Activated CD8-positive, alpha-beta memory T cell treated with anti-CD3 and anti-CD28 coated beads for 24 hours (primary cell): ENCODE measurements at regions not wholly inside any gene's neighbourhood (a gene's known extent, or its start where the extent isn't known, plus 50 kb on each side); places are given as distances from the start of the nearest gene placed in this dataset.
"Not testable (repeated sequence)": the region's sequence is repeated elsewhere in the genome, so short reads cannot be mapped to it uniquely, and the experiment has no call there.

Experiments
- DNase-seq: peaks from one replicate; pipeline ENCODE4 v3.0.0-alpha.2; 2020

DNA sequence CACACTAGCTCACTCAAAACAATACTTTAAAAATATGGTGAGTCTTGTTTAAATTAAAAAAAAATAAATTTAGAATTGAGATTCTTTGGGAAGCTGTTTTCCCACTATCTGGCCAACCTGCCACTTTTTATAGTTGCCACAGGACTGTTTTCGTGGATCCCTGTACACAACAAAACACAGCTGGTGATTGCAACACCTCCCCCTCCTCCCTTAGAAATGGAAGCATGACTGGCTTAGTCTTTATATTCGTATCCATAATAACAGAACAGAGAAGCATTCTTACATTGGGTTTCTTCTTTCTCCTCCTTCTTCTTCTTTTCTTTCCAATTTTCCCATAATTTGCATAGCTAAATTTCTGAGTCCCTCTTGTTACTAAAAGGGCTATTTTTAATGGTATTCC lies 79.5 kb upstream of the GJB6 start:
- DNase-seq: no peak

DNA sequence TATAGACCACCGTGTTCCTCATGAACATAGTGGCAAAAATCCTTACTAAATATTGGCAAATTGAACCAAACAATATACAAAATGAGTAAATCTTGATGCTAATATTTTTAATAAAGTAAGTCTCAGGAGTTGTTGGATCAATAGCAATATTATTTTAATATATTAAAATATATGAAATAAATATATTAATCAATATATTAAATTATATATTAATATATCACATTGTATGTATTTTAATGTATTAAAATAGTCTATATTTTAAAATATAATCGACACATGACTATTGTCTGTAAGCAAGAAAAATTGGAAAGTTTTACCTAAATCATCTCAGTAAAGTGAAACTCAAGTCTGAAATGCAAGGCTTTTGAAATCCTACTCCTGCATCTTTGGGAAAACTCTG lies 78.9 kb upstream of the GJB6 start:
- no peak for DNase-seq

- no peak for DNase-seq
Measured at GRCh38 chr13:20306039-20306438, 73.9 kb upstream of the GJB6 start.

- DNase-seq: no peak
Measured at GRCh38 chr13:20305587-20305986, 73.5 kb upstream of the GJB6 start.

DNA sequence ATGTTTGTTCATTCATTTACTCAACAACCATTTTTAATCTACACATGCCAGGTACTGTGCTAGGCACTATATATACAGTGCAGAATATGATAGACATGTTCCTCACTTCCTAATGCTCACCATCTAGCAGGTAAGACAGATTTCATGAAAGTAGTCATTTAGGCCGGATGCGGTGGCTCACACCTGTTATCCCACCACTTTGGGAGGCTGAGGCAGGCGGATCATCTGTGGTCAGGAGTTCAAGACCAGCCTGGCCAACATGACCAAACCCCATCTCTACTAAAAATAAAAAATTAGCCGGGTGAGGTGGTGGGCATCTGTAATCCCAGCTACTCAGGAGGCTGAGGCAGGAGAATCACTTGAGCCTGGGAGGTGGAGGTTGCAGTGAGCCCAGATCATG lies 71.9 kb upstream of the GJB6 start:
- not testable (repeated sequence) for DNase-seq

DNA sequence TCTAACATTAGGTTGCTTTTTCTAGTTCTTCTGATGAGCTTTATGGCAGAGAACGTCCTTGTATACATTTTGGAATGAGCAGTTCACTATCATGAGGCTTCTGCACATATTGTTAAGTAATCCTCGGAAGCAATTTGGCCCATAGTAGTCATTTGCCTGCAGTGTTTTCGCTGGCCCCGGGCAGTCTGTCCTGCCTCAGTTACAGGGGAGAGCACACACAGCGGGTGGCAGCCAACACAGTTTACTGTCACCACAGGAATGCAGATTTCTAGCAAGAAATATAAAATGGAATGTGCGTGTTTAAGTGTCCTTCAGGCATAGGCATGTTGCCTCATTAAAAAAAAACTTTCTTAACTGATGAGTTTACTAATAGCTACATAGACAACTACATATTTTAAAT lies 71.5 kb upstream of the GJB6 start:
- no peak for DNase-seq

DNA sequence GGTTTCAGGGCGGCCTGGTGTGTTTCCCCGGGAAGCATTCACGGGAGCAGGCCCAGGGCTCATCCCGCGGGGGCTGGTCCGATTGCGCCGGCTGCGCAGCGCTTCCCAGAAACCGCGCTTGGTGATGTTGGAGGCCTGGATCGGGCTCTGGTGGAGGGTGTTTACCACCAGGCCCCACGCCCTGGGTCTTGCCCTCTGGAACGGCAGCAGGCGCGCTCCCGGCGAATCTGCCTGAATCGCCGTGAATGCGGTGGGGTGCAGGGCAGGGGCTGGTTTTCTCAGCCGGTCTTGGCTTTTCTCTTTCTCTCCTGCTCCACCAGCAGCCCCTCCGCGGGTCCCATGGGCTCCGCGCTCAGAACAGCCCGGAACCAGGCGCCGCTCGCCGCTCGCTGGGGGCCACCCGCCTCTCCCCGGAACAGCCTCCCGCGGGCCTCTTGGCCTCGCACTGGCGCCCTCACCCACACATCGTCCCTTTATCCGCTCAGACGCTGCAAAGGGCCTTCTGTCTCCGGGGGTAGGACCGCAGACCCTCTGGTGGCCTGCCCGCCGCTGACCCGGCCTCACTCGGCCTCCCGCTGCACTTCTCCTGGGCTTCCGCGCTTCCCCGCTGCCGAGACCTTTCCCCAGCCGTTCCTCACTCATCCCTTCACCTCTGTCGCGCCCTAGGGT lies 69.4 kb upstream of the GJB6 start:
- no peak for DNase-seq

- DNase-seq: no peak
Measured at GRCh38 chr13:20301015-20301402, 68.9 kb upstream of the GJB6 start.

GRCh38 chr13:20297181-20297580 lies 65.1 kb upstream of the GJB6 start:
- DNase-seq: no peak

DNA sequence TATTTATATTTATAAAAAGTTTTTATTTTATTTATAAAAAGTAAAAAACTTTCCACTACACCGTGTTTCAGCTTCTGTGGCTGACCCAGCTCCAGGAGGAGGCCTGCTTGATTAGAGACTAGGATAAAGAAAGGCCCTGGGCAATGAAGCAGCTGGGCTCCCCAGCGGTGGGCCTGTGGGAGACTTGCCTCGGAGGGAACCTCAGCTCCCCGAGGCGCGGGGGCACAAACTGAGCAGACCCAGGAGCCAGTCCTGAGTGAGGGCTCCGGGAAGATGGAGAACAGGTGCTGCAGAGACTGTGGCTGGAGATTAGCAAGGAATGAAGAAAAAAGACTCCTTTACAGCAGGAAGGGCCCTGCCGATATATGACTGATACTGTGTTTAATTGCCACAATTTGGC lies 63.8 kb upstream of the GJB6 start:
- DNase-seq: no peak

DNA sequence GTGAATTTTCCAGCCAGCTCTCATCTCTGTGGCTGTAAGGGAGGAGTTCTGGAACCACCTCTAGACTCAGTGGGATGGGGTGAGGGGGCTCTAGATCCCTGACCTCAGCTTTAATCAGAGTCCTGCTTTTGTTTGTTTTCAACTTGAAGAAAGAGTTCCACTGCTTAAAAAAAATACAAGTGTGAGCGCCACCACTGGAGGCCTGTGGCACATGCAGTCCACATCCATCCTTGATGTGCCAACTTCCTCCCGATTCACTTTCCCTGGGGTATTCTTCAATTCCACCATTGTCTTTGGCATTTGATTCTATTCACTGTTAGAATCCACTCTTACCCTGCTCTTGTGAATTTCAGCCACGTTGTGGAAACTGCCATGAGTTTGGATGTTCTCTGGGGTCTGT lies 62.4 kb upstream of the GJB6 start:
- no peak for DNase-seq

DNA sequence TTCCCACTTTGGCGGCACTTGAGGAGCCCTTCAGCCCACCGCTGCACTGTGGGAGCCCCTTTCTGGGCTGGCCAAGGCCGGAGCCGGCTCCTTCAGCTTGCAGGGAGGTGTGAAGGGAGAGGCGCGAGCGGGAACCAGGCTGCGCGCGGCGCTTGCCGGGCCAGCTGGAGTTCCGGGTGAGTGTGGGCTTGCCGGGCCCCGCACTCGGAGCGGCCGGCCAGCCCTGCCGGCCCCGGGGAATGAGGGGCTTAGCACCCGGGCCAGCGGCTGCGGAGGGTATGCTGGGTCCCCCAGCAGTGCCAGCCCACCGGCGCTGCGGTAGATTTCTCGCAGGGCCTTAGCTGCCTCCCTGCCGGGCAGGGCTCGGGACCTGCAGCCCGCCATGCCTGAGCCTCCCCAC lies 60.2 kb upstream of the GJB6 start:
- not testable (repeated sequence) for DNase-seq

DNA sequence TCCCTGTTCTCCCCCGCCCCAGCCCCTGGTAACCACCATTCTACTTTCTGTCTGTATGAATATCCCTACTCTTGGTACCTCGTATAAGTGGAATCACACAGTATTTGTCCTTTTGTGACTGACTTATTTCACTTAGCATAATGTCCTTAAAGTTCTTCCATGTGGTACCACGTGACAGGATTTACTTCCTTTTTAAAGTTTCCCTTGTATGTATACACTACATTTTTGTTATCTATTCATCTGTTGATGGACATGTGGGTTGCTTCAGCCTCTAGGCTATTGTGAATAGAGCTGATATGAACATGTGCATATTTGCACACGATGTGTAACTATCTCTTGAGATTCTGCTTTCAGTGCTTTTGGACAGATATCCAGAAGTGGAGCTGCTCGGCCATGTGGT lies 59.6 kb upstream of the GJB6 start:
- DNase-seq: no peak

GRCh38 chr13:20291037-20291436 lies 58.9 kb upstream of the GJB6 start:
- no peak for DNase-seq

DNA sequence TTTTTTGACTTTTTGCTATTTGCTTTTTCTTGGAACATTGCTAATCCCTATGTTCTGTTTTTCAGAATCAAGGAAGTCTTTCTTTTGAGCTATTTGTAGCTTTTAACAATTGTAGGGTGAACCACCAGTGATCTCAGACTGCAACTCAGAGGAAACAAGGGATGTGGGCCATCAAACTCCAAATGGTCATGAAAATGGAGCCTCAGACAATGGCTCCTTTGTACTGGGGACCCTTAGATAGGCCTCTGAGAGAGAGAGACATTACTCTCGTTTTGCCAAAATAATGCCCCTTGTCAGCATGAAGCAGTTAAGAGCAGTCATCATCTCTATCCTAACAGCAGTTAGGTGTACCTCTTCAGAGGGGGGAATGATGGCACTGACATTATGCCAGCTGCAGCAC lies 56.4 kb upstream of the GJB6 start:
- DNase-seq: no peak

DNA sequence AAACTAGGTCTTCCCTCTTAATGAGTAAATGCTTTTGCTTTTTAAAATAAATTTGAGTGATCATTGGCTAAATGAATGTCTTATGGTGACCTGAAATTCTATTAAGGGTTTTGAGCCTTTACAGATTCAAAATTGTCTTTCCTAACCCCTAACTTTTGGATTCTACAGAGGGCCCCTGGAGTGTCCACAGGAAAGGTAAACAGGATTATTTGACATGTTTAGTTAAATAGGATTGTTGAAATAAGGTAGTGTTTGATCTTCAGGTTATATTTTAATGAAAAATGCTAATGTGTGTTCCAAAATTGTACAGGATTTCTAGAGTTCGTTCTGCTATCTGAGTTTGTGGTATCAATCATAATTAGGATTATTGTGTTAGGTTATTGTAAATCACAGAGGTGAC lies 55.9 kb upstream of the GJB6 start:
- no peak for DNase-seq

DNA sequence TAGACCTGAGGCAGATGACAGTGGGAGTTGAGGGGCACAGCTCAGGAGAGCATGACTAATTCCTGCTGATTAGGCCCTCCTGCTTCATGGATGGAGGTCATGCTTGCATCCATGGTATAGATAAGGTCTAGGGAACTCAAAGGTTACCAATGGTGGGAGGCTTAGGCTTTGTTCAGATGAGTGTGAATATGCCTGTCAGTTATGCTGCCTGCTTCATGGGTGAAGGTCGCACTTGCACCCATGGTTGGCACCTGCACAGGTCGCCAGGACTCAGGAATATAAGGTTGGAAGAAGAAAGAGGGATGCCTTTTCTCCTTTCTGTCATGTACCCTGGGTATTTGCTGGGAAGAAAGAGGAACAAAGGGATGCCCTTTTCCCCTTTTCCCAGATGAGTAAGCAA lies 53.4 kb upstream of the GJB6 start:
- DNase-seq: no peak
